ENCODE measurements at regions not wholly inside any gene's neighbourhood (a gene's known extent, or its start where the extent isn't known, plus 50 kb on each side); places are given as distances from the start of the nearest gene placed in this dataset.

DNA sequence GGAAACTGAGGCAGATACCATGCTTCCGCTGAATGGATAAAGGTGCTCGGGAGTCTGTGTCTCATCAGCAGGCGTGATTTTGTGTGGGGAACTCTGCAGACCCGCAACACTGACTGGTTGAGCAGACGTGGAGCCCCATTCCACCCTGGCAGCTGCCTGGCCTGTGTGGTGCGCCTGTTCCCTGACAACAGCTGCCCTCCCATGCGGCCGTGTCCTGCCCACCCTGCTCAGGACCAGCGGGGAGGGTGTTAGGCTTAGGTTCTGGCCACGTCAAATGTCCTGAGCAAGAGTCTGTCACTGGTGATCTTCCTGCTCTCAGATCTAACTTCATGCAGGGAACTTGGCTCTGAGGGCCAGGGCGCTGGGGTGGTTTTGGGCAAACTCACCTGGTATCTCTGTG lies 417.7 kb upstream of the IRX4 start:
- Histone ChIP-seq H3K27me3 (ENCODE audit: insufficient read depth, low read length) (no peaks in the 10 kb centered on the region; the same call in 1 of the 2 replicates), H3K79me2 (ENCODE audit: insufficient read depth, low read length) (no peaks in the 10 kb centered on the region)

DNA sequence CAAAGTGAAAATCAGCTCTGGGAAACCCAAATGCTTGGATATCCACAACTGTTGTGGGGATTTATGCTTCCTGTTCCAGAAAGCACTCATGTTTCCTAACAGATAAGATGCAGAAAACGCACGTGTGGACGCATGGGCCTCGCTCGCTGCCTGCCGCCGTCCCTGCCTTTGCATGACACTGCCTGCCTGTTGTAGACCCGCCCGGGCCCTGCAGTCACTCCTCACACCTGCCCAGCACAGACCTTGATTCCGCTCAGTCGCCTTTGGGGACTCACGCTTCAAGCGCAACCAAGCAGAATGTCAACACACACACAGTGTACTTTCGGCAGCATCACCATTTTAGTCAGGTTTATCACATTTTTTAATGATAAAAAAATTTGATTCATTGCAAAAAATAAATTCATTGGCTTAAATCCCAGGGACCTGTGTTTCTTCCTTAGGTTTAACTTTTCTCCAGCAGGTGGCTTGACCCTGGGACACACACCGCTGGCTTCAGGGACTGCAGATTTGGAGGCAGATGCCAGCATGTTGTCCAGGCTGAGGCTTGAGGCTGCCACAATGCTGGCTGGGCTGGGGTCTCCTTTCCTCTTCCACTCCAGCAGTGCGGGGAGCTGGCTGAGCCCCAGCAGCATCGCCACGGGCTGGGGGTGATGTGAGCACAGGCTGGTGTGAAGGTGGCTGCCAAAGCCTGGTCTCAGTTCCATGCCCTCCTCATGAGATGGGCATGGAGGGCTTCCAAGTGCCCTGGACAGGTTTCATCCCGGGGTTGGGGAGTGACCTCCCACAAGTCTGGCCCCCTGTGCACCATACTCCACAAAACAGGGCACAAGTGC lies 416.9 kb upstream of the IRX4 start:
- H3K36me3 ChIP-seq (ENCODE audit: insufficient read depth, low read length): no peaks in the 10 kb centered on the region
- no peaks in the 10 kb centered on the region for H3K4me1 ChIP-seq (ENCODE audit: insufficient read depth, low read length, severe bottlenecking)
- no peak overlapping the region for H3K9ac ChIP-seq (ENCODE audit: low read length)
- H3K4me2 ChIP-seq (ENCODE audit: low read length): no peak overlapping the region
- no peaks in the 10 kb centered on the region; the same call in 1 of the 2 replicates for H3K27me3 ChIP-seq (ENCODE audit: insufficient read depth, low read length)
- no peaks in the 10 kb centered on the region for H3K9me3 ChIP-seq (ENCODE audit: low read length)
- H3K27ac ChIP-seq (ENCODE audit: low read depth, low read length, poor library complexity, severe bottlenecking): no peak overlapping the region
- no peak overlapping the region for H2AFZ ChIP-seq (ENCODE audit: low read length)
- H4K20me1 ChIP-seq (ENCODE audit: insufficient read depth, low read length): no peaks in the 10 kb centered on the region
- no peaks in the 10 kb centered on the region for H3F3A ChIP-seq (ENCODE audit: insufficient read depth, low read length)
- H3K4me3 ChIP-seq (ENCODE audit: low read depth, low read length, poor library complexity, severe bottlenecking): no peak overlapping the region
- H3K9me2 ChIP-seq (ENCODE audit: low read depth, low read length): no peaks in the 10 kb centered on the region
- no peaks in the 10 kb centered on the region for H3K79me2 ChIP-seq (ENCODE audit: insufficient read depth, low read length)
- TF ChIP-seq EZH2 (IDR thresholded peaks at IDR 0.05; ENCODE audit: borderline replicate concordance, low read length): no peak
- TF ChIP-seq, protein P1, sequence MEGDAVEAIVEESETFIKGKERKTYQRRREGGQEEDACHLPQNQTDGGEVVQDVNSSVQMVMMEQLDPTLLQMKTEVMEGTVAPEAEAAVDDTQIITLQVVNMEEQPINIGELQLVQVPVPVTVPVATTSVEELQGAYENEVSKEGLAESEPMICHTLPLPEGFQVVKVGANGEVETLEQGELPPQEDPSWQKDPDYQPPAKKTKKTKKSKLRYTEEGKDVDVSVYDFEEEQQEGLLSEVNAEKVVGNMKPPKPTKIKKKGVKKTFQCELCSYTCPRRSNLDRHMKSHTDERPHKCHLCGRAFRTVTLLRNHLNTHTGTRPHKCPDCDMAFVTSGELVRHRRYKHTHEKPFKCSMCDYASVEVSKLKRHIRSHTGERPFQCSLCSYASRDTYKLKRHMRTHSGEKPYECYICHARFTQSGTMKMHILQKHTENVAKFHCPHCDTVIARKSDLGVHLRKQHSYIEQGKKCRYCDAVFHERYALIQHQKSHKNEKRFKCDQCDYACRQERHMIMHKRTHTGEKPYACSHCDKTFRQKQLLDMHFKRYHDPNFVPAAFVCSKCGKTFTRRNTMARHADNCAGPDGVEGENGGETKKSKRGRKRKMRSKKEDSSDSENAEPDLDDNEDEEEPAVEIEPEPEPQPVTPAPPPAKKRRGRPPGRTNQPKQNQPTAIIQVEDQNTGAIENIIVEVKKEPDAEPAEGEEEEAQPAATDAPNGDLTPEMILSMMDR (IDR thresholded peaks at IDR 0.05; ENCODE audit: low read length): no peak

More for the DNA sequence above, 417.7 kb upstream of the IRX4 start:
- no peak overlapping the region for H3K9ac ChIP-seq (ENCODE audit: low read length)
- no peaks in the 10 kb centered on the region for H3K9me2 ChIP-seq (ENCODE audit: low read depth, low read length)
- H3K4me1 ChIP-seq (ENCODE audit: insufficient read depth, low read length, severe bottlenecking): no peaks in the 10 kb centered on the region
- no peak overlapping the region for H3K4me2 ChIP-seq (ENCODE audit: low read length)
- no peaks in the 10 kb centered on the region for H3K36me3 ChIP-seq (ENCODE audit: insufficient read depth, low read length)
- H4K20me1 ChIP-seq (ENCODE audit: insufficient read depth, low read length): no peaks in the 10 kb centered on the region
- no peak for TF ChIP-seq EZH2 (IDR thresholded peaks at IDR 0.05; ENCODE audit: borderline replicate concordance, low read length)
- TF ChIP-seq, protein P1 (IDR thresholded peaks at IDR 0.05; ENCODE audit: low read length): no peak
- no peak overlapping the region for H3K27ac ChIP-seq (ENCODE audit: low read depth, low read length, poor library complexity, severe bottlenecking)
- no peaks in the 10 kb centered on the region for H3K9me3 ChIP-seq (ENCODE audit: low read length)
- no peak overlapping the region for H3K4me3 ChIP-seq (ENCODE audit: low read depth, low read length, poor library complexity, severe bottlenecking)
- H2AFZ ChIP-seq (ENCODE audit: low read length): no peak overlapping the region
- H3F3A ChIP-seq (ENCODE audit: insufficient read depth, low read length): no peaks in the 10 kb centered on the region

DNA sequence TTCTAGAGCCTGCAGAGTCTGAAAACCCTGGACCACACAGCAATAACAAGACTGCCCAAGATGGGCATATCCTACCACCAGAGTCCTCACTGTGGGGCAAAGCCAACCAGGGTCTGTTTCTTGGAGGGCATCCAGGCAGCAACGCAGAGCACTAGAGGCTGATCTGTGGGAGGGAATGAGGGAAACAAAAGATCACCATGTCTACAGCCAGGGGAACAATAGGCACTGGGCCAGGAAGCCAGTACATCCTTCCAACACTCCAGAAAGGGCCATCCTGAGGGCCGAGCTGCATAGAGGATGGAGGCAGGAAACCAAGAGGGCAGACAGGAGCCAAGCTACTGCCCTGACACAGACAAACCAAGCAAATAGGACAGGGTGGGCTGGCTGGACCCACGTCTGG lies 416.1 kb upstream of the IRX4 start:
- no peak overlapping the region for H3K4me3 ChIP-seq (ENCODE audit: low read depth, low read length, poor library complexity, severe bottlenecking)
- H3K9me2 ChIP-seq (ENCODE audit: low read depth, low read length): no peaks in the 10 kb centered on the region
- H4K20me1 ChIP-seq (ENCODE audit: insufficient read depth, low read length): no peaks in the 10 kb centered on the region
- no peaks in the 10 kb centered on the region for H3K9me3 ChIP-seq (ENCODE audit: low read length)
- TF ChIP-seq, protein P1 (IDR thresholded peaks at IDR 0.05; ENCODE audit: low read length): no peak
- no peak for TF ChIP-seq EZH2 (IDR thresholded peaks at IDR 0.05; ENCODE audit: borderline replicate concordance, low read length)
- H3F3A ChIP-seq (ENCODE audit: insufficient read depth, low read length): no peaks in the 10 kb centered on the region
- H3K27me3 ChIP-seq (ENCODE audit: insufficient read depth, low read length): no peaks in the 10 kb centered on the region; the same call in 1 of the 2 replicates
- H3K4me1 ChIP-seq (ENCODE audit: insufficient read depth, low read length, severe bottlenecking): no peaks in the 10 kb centered on the region
- no peak overlapping the region for H2AFZ ChIP-seq (ENCODE audit: low read length)
- no peak overlapping the region for H3K4me2 ChIP-seq (ENCODE audit: low read length)
- no peaks in the 10 kb centered on the region for H3K79me2 ChIP-seq (ENCODE audit: insufficient read depth, low read length)
- H3K36me3 ChIP-seq (ENCODE audit: insufficient read depth, low read length): no peaks in the 10 kb centered on the region
- H3K9ac ChIP-seq (ENCODE audit: low read length): no peak overlapping the region
- no peak overlapping the region for H3K27ac ChIP-seq (ENCODE audit: low read depth, low read length, poor library complexity, severe bottlenecking)

Measured in OCI-LY1 (cell line).